ENCODE measurements at regions not wholly inside any gene's neighbourhood (a gene's known extent, or its start where the extent isn't known, plus 50 kb on each side); places are given as distances from the start of the nearest gene placed in this dataset.

DNA sequence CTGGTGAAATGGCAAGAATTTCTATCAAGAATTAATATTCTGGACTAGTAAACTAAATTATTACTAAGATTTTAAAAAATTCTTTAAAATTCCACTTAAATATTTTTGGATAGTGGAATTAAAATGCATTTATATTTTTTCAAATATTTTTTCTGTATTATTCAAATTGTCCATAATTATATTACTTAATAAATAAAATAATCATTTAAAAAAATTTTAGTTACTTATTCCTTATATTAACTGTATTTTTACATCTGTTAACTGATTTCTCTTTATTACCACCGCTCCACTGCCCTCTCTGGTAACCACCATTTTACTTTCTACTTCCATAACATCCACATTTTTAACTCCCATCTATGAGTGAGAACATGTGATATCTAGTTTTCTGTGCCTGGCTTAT lies 828.4 kb downstream of the VGLL3 start:
- DNase-seq, result no peak

DNA sequence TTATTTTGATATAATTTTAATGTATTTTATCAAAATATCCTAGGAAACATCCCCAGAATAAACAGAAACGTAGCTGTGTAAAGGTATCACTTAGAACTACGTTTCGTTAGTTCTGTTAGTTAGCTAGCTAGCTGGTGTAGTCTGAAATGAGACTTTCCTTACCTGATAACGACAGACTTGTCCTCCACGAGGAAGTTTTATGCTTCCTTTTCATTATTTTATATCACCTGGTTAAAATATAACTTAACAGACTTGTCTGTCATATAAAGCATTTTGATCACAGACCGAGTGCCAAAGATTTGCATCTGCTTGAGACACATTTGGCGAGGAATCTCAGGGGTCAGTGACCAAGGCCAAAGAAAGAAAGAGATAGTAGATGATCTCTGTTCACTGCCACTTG lies 829.5 kb downstream of the VGLL3 start:
- no peak for DNase-seq

DNA sequence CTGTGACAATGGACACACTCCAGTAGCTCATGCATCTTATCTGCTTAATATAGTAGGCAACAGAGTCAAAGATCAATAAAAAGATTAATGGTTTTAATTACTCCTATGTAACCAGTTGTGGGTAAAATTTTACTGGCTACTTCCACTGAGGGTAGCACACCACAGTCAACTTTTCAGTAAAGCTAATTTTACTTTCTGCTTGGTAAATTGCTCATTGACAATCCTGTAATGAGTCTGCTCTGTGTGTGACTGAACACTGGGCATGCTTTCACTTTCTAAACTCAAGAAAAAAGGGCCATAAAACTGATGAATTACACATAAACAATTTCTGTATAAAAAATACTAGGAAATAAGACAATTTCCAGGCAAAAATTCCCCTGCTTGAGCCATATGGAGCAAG lies 838.3 kb downstream of the VGLL3 start:
- no peak for DNase-seq

DNA sequence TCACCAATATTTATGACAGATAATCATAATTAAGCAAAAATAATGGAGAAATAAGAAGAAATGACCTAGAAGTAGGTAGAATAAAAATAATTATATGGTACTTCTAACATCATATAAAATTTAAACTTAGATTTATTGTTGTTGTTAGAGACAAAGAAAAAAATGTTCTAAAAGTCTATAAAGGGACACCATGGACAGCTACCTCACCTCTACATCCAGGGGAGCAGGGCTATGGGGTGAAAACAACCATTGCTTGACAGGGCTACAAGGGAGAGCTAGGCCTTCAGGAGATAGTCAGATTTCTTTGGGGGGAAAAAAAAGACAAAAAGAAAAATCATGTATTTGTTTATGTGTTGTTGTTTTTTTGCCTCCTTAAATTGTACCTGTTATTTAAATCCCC lies 841.9 kb downstream of the VGLL3 start:
- DNase-seq, result no peak

DNA sequence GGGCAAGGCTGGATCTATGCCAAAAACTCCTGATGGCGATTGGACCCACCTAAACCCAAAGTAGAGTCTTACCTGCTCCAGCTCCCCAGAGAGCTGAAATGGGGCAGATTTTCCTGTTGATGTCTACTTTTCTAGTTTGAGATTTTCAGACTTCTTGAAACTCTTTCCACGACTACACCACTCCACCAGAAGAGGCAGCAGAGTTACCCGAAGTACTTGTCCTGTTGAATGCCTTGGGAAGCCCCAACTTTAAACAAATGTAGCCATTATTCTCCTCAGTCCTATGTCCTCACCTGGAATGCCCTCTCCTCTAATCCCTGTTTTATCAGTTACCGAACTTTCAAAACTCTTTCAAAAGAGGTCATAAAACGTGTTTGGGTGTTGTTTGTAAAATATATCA lies 843.8 kb downstream of the VGLL3 start:
- DNase-seq, result peak; percentile 4

DNA sequence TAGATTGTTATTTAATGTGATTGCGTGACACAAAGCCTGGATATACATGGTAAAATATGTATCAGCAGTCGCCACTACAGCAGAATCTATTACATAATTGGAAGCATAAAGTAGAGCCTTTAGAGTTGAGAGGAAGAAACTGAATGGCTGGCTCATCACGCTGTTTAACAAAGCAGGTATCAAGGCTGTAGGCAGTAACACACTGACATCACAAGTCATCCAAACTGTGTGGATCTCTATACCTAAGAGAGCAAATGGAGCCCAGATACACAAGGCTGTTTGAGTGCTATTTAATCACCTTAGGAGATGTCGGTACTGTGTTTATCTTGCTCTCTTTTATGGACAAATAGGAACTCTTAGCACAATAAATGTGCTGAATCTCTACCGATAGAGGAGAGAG lies 864.4 kb downstream of the VGLL3 start:
- no peak for DNase-seq

Measured in RPMI8226 (cell line).